Bronchial epithelial cell (primary cell): ENCODE measurements at regions not wholly inside any gene's neighbourhood (a gene's known extent, or its start where the extent isn't known, plus 50 kb on each side); places are given as distances from the start of the nearest gene placed in this dataset.
A peak's percentile ranks its signal among the peaks of the same experiment; 100 is the strongest.

Experiments
- DNase-seq: peaks from one replicate; pipeline ENCODE4 v3.0.0-alpha.2; 2010; ENCODE audit warnings: low read depth
- FAIRE-seq: peaks from 2 replicates; lab custom pipeline; 2011; peaks lifted over from hg19 to GRCh38; lab: Jason Lieb, UNC
- H3K27me3 ChIP-seq: 2 replicates; pipeline ENCODE4 v1.5.1; 2011; ENCODE audit warnings: low read length; ENCODE audit not compliant: control insufficient read depth, insufficient read depth
- H3K36me3 ChIP-seq: 2 replicates; pipeline ENCODE4 v1.5.1; 2011; ENCODE audit warnings: low read length; ENCODE audit not compliant: control insufficient read depth, insufficient read depth
- H3K4me3 ChIP-seq: 2 replicates; pipeline ENCODE4 v1.5.1; 2011; ENCODE audit warnings: mild to moderate bottlenecking, low read depth, low read length, control low read depth
- CTCF ChIP-seq: IDR thresholded peaks from 2 replicates; pipeline ENCODE4 v1.5.1; 2011; ENCODE audit warnings: mild to moderate bottlenecking, moderate library complexity, low read length, control low read depth, inconsistent platforms; ENCODE audit not compliant: insufficient read depth, severe bottlenecking

- no peak for TF ChIP-seq CTCF
- H3K36me3 ChIP-seq = no peaks in the 10 kb centered on the region
- H3K27me3 ChIP-seq = no peaks in the 10 kb centered on the region
- H3K4me3 ChIP-seq = no peak overlapping the region
- DNase-seq (no peak), FAIRE-seq (no peak)
Measured at GRCh38 chr7:153400735-153401593, 641.4 kb downstream of the ACTR3B start.

- H3K4me3 ChIP-seq = no peak overlapping the region
- no peak for FAIRE-seq
- no peaks in the 10 kb centered on the region for H3K27me3 ChIP-seq
Measured at GRCh38 chr7:153401795-153402720, 642.5 kb downstream of the ACTR3B start.

DNA sequence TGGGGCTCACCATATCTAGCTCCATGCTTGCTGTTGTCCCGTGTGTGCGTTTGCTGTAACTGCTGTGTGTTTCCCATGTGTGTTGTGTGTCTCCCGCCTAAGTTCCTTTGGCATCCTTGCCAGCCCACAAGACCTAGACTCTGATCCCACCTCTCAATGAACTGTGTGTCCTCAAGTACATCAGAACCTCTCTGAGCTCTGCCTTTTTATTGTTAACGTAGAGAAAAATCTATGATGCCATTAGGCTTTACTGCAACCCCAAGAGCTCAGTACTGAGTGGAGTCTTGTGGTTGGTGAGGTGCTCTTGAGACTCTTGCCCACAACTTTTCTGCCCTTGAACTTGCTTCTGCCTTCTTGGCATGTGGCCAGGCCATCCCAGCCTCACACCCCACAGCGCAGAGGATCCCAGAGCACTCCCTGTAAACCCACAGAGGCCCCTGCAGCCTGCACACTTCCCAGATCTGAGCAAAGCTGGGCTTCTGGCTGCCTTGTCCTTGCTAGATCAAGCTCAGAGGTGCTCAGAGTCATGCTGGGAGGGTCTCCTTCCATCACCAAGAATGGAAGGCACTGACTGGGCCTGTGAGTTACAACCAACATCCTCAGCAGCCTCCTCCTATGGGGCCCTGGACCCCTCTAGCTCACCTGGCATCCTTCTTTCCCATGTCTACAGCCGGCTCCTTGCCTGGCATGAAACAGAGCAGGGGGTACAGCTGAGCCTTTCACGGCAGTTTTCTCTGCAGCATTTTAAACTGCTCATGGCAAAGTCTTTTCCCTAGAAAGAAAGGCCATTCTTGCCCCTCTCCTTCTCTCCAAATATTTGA is 643.4 kb downstream of the ACTR3B start:
- H3K36me3 ChIP-seq = no peaks in the 10 kb centered on the region
- TF ChIP-seq CTCF = no peak
- no peaks in the 10 kb centered on the region for H3K27me3 ChIP-seq
- FAIRE-seq (no peak), DNase-seq (no peak)
- no peak overlapping the region for H3K4me3 ChIP-seq

More at GRCh38 chr7:153401795-153402720, 642.5 kb downstream of the ACTR3B start:
- DNase-seq = peak; percentile 13
- no peaks in the 10 kb centered on the region for H3K36me3 ChIP-seq
- TF ChIP-seq CTCF = no peak

- Histone ChIP-seq H3K27me3 (no peaks in the 10 kb centered on the region), H3K4me3 (no peak overlapping the region), H3K36me3 (no peaks in the 10 kb centered on the region)
- no peak for TF ChIP-seq CTCF
- FAIRE-seq = no peak
- no peak for DNase-seq
Measured at GRCh38 chr7:153404124-153404523, 644.6 kb downstream of the ACTR3B start.

DNA sequence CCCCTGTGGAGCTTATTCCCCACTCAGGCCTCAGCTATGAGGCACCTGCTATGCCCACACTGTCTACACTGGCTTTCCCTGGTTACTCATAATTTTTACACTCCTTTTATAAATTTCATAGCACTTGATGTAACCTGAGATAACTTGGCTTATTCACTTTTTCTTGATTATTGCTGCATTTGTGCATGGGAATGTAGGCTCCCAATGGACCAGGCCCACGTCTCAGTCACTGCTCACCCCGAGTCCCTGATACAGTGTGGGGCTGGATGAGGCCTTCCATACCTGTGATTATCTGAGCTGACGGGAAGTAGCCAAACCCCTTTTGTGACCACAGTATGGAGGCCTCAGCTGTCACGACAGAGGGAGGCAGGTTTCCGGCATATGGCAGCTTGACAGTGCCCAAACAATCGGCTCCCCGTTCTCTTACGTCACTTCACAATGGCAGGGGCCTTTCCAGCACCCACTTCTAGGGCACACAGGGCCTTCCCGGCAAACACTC is 645.3 kb downstream of the ACTR3B start:
- no peak for TF ChIP-seq CTCF
- H3K4me3 ChIP-seq = no peak overlapping the region
- no peak for FAIRE-seq
- H3K27me3 ChIP-seq = no peaks in the 10 kb centered on the region
- no peaks in the 10 kb centered on the region for H3K36me3 ChIP-seq
- DNase-seq = no peak
